IPS DF 6.9 (cell line): ENCODE measurements at regions not wholly inside any gene's neighbourhood (a gene's known extent, or its start where the extent isn't known, plus 50 kb on each side); places are given as distances from the start of the nearest gene placed in this dataset.

Experiments
- DNase-seq: peaks from one replicate; pipeline ENCODE4 v3.0.0-alpha.2; 2013; ENCODE audit warnings: low read depth, low spot score
- H3K27ac ChIP-seq: one replicate; pipeline ENCODE4 v1.5.1; 2013; ENCODE audit warnings: low read length, control low read depth
- H3K27me3 ChIP-seq: 2 replicates; pipeline ENCODE4 v1.6.1; 2013; ENCODE audit warnings: mild to moderate bottlenecking, low read length; ENCODE audit not compliant: control insufficient read depth, insufficient read depth
- H3K36me3 ChIP-seq: 2 replicates; pipeline ENCODE4 v1.6.1; 2013; ENCODE audit warnings: low read length; ENCODE audit not compliant: control insufficient read depth, insufficient read depth
- H3K4me1 ChIP-seq: 2 replicates; pipeline ENCODE4 v1.6.1; 2013; ENCODE audit warnings: low read length; ENCODE audit not compliant: control insufficient read depth, insufficient read depth
- H3K4me3 ChIP-seq: 2 replicates; pipeline ENCODE4 v1.5.1; 2013; ENCODE audit warnings: mild to moderate bottlenecking, low read length
- H3K9me3 ChIP-seq: 2 replicates; pipeline ENCODE4 v1.6.1; 2013; ENCODE audit warnings: low read length, inconsistent platforms; ENCODE audit not compliant: control insufficient read depth, insufficient read depth
- WGBS: extraction: QIAGEN DNeasy Blood & Tissue Kit; methylation state at CpG from one replicate; pipeline ENCODE4 v1.1.7; 2013; ENCODE audit warnings: mixed read lengths, missing lambda C conversion rate; ENCODE audit not compliant: insufficient read length, insufficient coverage; 5-methylcytosine and 5-hydroxymethylcytosine counted together

DNA sequence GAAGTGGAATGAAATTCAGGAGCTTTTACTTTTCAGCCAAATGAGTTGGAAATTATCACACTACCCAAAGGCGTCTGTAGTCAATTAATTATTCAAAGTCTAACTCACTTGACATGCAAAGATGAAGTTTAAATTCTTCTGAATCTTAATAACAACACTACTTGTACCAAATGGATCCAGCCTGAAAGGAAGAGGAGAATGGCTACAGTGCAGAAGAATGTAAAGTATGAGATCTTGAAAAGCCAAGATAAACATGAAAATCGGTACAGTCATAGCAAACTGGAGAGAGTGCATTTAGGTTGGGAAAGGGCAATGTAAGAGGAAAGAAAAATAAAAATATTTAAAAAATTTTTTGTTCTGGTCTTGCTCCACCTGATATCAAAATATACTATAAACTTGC lies 195.5 kb downstream of the SIM1 start:
- H3K4me3 ChIP-seq, result no peak overlapping the region
- WGBS, result no CpG with 5 or more reads among the region's 2 CpGs
- H3K9me3 ChIP-seq, result no peaks in the 10 kb centered on the region
- DNase-seq, result no peak
- no peaks in the 10 kb centered on the region; the same call in 1 of the 2 replicates for H3K4me1 ChIP-seq
- no peaks in the 10 kb centered on the region for H3K27me3 ChIP-seq
- no peaks in the 10 kb centered on the region for H3K36me3 ChIP-seq
- no peak overlapping the region for H3K27ac ChIP-seq

GRCh38 chr6:100268326-100268725 lies 196.4 kb downstream of the SIM1 start:
- Histone ChIP-seq H3K4me1 (no peaks in the 10 kb centered on the region; the same call in 1 of the 2 replicates), H3K9me3 (no peaks in the 10 kb centered on the region), H3K4me3 (no peak overlapping the region), H3K27me3 (no peaks in the 10 kb centered on the region), H3K36me3 (no peaks in the 10 kb centered on the region), H3K27ac (no peak overlapping the region)
- DNase-seq, result no peak
- no CpG with 5 or more reads among the region's 4 CpGs for WGBS

- H3K27me3 ChIP-seq, result no peaks in the 10 kb centered on the region
- no peaks in the 10 kb centered on the region for H3K9me3 ChIP-seq
- H3K27ac ChIP-seq, result no peak overlapping the region
- no peaks in the 10 kb centered on the region for H3K36me3 ChIP-seq
- no peak for DNase-seq
- H3K4me3 ChIP-seq, result no peak overlapping the region
- WGBS, result no CpG with 5 or more reads among the region's 1 CpG
- no peaks in the 10 kb centered on the region; the same call in 1 of the 2 replicates for H3K4me1 ChIP-seq
These were observed 197.0 kb downstream of the SIM1 start for GRCh38 chr6:100267721-100268123.

GRCh38 chr6:100266494-100267401 lies 198.0 kb downstream of the SIM1 start:
- no peak for DNase-seq
- no peak overlapping the region for H3K27ac ChIP-seq
- no CpG with 5 or more reads among the region's 10 CpGs for WGBS

DNA sequence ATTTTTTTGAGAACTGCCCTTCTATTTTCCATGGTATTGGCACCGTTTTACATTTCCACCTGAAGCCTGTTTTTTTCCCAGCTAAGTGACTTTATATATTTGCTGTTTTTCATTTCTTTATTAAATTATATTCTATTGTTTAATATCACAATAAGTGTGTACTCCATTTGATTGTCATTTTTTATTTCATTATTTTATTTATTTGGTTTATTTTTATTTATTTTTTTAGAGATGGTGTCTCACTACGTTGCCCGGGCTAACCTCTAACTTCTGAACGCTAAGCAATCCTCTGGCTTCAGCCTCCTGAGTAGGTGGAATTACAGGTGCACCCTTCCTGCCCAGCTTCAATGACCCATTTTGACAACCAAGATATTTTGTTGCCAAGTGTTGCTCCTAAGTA lies 202.6 kb downstream of the SIM1 start:
- Histone ChIP-seq H3K36me3 (no peaks in the 10 kb centered on the region), H3K4me1 (no peaks in the 10 kb centered on the region), H3K27ac (no peak overlapping the region), H3K27me3 (no peaks in the 10 kb centered on the region), H3K9me3 (no peaks in the 10 kb centered on the region), H3K4me3 (no peak overlapping the region)
- whole genome bisulfite sequencing, result no CpG with 5 or more reads among the region's 4 CpGs
- no peak for DNase-seq

More at GRCh38 chr6:100266494-100267401, 198.0 kb downstream of the SIM1 start:
- Histone ChIP-seq H3K9me3 (no peaks in the 10 kb centered on the region), H3K4me3 (no peak overlapping the region), H3K4me1 (no peaks in the 10 kb centered on the region; the same call in 1 of the 2 replicates), H3K36me3 (no peaks in the 10 kb centered on the region), H3K27me3 (no peaks in the 10 kb centered on the region)

- Histone ChIP-seq H3K36me3 (no peaks in the 10 kb centered on the region), H3K27ac (no peak overlapping the region), H3K9me3 (no peaks in the 10 kb centered on the region), H3K27me3 (no peaks in the 10 kb centered on the region), H3K4me1 (no peaks in the 10 kb centered on the region), H3K4me3 (no peak overlapping the region)
- no CpG with 5 or more reads among the region's 2 CpGs for WGBS
- DNase-seq, result no peak
These were observed 203.2 kb downstream of the SIM1 start for GRCh38 chr6:100261486-100261885.

- Histone ChIP-seq H3K4me1 (no peaks in the 10 kb centered on the region), H3K36me3 (no peaks in the 10 kb centered on the region), H3K27ac (no peak overlapping the region), H3K27me3 (no peaks in the 10 kb centered on the region), H3K4me3 (no peak overlapping the region), H3K9me3 (no peaks in the 10 kb centered on the region)
- no peak for DNase-seq
These were observed 204.1 kb downstream of the SIM1 start for GRCh38 chr6:100260584-100260983.

DNA sequence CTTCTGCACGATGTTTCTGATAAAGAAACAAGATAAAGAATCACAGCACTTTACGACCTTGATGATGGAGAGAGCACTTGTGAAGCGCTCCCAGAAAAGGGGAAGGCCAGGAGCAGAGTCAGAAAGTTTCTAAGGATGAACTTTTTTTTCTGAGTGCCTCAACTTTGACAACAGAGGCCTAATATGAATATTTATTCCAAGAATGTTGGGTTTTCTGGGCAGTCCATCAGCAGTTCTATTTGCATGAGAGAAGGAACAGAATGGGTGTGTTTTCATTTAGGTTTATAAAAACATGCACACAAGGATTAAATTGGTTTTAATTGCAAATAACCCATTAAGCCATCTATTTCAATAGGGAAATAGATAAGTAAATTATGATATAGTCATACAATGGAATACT lies 204.9 kb downstream of the SIM1 start:
- Histone ChIP-seq H3K4me3 (no peak overlapping the region), H3K4me1 (no peaks in the 10 kb centered on the region), H3K27me3 (no peaks in the 10 kb centered on the region), H3K27ac (no peak overlapping the region), H3K36me3 (no peaks in the 10 kb centered on the region), H3K9me3 (no peaks in the 10 kb centered on the region)
- no peak for DNase-seq
- whole genome bisulfite sequencing, result no CpG with 5 or more reads among the region's 3 CpGs

DNA sequence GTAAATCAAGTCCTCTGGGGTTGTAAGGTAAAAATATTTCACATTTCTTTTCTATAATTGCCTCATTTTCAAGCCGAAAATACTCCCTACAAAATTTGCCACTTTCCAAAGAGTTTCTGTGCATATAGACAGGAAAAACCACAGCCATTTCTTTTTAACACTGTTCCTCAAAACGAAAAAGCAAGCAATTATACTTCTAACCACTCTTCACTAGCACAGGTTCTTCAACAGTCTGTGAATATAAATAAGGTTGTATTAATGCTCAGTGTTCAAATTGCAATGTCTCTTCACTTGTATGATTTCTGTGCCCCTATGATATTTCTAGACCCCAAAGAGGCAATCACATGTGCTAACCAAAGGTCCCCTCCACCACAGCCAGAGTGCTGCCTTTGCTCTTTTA lies 206.0 kb downstream of the SIM1 start:
- Histone ChIP-seq H3K27me3 (no peaks in the 10 kb centered on the region), H3K4me3 (no peak overlapping the region), H3K36me3 (no peaks in the 10 kb centered on the region), H3K4me1 (no peaks in the 10 kb centered on the region), H3K27ac (no peak overlapping the region), H3K9me3 (no peaks in the 10 kb centered on the region)
- WGBS, result no CpG with 5 or more reads among the region's 2 CpGs
- DNase-seq, result no peak

DNA sequence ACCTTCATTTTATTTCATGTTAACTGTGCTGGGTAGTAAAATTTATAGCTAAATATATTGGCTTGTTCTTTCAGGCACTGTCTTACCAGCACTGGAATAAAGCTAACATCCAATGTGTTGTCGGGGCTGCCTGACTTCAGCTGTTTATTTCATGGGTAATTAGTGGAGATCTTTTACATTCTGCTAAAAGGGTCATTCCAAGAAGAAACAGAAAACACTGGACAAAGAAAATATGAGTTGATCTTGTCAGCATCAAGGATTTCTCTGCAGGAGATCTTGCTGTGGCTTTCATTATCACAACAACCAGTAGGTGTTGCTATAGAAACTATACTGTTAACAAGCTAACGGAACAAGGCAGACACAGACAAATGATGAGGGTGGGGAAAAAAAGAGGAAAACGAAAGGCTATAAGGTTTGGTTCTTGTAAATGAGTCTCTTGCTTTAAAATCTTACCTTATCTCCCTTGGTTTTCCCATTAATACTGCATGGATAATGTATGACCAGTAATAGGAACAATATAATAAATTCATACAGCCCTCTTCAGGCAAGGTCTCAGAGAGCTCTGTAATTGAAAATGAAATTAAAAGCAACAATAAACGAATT lies 206.8 kb downstream of the SIM1 start:
- Histone ChIP-seq H3K4me1 (no peaks in the 10 kb centered on the region), H3K9me3 (no peaks in the 10 kb centered on the region), H3K27me3 (no peaks in the 10 kb centered on the region), H3K27ac (no peak overlapping the region), H3K36me3 (no peaks in the 10 kb centered on the region), H3K4me3 (no peak overlapping the region)
- DNase-seq, result no peak
- no CpG with 5 or more reads among the region's 4 CpGs for WGBS
